Stimulated activated CD4-positive, alpha-beta T cell treated with anti-CD3 and anti-CD28 coated beads, Interleukin-1b, Interleukin-23, amount 100 ng/mL, for 1 hour (primary cell): ENCODE measurements at regions not wholly inside any gene's neighbourhood (a gene's known extent, or its start where the extent isn't known, plus 50 kb on each side); places are given as distances from the start of the nearest gene placed in this dataset.
A peak's percentile ranks its signal among the peaks of the same experiment; 100 is the strongest.

ENCODE experiments used
- DNase-seq, 2 donors: peaks; one replicate each; pipeline ENCODE4 v3.0.0-alpha.2; 2020; ENCODE audit warnings: low read depth in 2 of 2

DNA sequence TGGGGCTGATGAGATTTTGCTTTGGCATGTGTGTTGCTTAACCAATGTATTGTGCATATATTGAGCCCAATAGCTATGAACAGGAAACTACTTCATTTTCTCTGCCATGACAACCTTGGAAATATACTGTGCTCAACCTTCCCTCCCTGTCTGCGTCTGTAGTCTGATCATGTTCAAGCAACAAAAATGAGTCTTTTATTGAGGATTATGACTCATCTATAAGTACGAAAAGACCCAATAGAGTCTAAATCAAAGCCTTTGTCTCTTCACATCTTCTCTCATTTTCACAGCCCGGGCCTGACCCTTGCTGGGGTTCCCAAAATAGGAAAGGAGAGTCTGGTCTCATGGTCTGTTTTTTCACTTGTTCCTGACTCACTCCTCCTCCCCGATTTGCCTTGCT is 158.2 kb downstream of the CAND1 start:
- DNase-seq, result no peak

DNA sequence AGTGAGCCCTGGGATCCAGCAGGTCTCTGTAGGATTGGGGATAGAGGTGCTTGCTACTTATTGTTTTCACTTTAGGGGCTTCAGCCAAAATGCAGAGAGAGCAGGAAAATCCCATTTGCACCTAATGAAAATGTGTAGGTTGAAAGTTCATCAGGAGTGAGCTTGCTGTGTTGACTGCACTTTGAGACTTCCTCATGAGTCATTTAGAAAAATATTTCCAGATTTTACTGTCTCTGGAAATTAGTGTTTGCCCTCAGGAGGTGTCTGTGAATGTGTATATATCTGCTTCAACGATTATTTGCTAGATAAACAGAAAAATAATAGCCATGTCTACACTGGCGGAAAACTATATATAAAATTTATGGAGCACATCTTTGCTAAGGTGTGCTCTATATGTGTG is 159.3 kb downstream of the CAND1 start:
- DNase-seq, result no peak

DNA sequence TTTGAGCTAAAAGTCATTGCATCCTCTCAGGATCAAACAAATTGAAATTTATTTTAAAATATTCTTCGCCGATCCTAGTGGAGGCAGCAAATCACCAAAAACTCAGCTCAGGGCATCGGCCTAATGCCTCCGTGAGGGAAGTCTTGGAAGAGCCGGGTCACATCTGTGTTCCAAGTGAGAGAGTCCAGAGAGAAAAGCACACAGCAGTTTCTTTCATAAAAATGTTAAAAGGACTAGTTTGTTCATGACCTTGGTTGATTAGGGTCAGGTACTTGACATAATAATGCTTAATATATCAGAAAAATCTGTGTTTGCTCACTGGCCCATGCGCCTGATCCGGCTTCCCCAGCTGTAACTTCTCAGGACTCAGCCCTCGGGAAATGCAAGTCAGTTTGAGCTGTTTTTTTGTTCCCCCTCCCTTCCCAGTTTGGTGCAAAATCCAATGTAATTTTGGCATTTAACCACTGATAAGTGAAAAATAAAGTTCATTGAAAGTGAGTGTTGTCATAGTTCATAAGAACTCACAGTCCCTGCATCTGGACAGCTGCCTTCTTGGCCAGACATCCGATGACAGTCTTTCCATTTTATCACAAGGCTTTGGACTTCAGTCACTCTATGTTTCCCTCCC is 161.7 kb downstream of the CAND1 start:
- no peak for DNase-seq

DNA sequence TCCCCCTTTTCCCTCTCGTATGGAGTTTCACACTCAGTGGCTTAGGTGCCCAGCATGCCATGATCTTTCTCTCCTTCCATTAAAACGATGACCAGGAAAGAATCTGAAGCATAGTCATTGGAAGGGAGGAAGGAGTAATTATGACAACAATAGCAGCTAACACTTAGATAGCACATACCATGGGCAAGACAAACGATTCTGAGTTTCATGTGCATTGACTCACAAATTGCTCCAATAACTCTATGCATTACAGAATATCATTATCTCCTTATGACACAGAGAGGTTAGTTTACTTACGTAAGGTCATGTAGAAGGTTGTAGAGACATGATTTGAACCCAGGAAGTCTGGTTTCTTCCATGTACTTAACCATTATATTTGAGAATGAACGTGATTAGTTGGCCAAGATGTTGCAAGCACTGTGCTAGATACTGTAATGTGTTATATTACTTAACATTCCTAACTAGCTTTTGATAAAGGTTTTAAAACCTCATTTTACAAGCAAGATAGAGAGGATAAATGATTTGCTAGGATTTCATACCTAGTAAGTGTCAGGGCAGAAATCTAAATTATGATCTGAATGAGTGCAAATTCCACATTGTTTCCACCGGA is 162.4 kb downstream of the CAND1 start:
- no peak for DNase-seq

DNA sequence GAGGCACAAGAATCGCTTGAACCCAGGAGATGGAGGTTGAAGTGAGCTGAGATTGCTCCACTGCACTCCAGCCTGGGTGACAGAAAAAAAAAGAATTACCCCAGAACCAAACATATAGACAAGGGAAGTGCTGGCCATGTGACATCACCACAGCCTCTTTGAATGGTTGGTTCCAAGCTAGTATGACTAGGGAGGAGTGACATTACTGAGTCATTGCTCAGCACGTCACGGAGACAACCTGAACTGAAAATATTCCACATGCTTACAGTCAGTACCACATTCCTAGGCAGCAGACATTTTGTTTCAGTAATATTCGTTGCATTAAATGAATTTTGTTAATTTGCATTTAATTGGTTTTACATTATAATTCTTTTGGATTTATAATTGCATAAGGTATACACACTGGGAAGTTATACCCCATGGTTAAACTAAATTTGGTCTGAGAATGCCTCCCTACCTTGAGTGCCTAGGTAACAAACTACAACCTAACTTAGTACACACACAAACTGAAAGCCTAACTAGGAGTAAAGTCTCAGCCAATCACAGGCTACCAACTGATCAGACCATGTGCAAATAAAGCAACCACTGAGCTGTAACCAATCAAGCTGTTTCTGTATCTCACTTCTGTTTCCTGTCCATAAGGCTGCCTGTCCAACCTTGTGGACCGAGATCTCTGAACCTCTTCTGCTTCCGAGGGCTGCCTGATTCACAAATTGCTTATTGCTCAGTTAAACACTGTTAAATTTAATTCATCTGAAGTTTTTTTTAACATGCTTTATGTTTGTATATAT is 164.4 kb downstream of the CAND1 start:
- DNase-seq, result no peak

DNA sequence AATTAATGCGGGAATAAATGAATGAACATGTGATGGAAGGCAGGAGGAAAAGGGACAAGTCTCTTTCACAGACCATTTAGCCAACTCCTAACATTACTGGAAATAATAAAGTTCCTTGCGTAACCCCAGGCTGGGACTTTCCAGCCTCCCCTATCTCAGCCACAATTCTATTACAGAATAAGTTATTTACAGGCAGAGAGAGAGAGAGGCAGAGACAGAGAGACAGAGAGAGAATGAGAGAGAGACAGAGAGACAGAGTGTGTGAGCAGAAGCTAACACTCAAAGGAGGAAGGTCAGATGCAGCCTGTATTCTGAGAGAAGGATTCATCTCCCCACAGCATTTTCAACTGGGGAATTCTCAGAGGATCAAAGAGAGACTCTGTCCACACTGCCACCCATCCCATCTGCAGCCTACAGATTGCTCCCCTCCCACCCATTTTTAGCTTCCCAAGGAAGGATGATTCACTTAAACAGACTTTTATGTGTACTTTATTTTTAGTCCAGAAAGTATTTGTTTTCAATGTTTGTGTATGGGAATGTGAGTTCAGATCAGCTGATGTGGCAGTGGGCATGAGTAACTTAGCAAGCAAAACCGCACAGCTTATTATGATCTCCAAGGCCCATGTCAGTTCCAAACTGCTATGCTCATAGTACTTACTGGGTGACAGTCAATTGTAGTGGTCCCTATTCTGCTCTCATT is 165.7 kb downstream of the CAND1 start:
- DNase-seq, result no peak

DNA sequence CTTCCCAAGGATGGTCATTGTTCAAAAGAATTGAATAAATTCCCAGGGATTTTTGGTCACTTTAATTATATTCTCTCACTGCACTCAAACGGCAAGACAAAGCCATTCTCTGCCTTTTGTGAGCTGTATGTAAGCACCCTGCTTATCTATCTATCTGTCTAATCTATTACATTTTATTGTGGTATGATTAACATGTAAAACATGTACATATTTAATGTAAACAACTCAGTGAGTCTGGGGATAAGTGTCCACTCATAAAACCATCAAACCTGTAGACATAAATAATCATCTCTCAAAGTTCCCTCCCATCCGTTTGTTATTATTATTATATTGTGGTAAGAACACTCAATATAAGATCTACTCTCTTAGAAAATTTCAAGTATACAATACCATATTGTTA is 167.1 kb downstream of the CAND1 start:
- DNase-seq, result no peak

DNA sequence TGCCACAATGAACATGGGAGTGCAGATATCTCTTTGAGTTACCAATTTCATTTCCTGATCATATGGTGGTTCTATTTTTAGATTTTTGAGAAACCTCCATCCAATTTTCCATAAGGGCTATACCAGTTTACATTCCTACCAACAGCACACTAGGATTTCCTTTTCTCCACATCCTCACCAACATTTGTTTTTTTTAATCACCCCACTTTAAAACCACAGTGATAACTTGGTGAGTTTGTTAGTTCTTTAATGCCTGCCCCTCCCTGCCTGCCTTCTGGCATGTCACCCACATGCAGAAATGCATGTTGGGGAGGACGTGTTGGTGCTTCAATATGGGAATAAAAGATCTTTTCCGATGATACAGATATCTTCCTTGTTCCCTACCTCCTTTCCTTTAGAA is 167.9 kb downstream of the CAND1 start:
- DNase-seq, result no peak

DNA sequence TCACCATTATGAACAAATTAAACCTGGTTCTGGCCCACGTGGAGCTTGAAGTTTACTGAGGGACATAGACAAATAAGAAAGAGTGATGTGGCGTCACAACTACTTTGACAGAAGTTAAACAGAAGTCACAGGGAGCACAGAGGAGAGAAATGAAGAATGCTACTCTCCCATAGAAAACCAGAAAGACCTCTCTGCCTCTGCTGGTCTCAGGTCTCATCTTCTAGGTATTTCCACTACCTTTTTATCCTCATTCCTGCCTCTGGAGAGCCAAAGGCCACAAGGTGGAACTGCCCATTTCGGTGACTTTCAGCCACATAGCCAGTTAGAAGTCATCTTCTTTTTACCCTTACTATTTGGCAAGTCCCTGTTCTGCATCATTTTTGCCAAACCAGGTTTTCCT is 170.5 kb downstream of the CAND1 start:
- no peak for DNase-seq

DNA sequence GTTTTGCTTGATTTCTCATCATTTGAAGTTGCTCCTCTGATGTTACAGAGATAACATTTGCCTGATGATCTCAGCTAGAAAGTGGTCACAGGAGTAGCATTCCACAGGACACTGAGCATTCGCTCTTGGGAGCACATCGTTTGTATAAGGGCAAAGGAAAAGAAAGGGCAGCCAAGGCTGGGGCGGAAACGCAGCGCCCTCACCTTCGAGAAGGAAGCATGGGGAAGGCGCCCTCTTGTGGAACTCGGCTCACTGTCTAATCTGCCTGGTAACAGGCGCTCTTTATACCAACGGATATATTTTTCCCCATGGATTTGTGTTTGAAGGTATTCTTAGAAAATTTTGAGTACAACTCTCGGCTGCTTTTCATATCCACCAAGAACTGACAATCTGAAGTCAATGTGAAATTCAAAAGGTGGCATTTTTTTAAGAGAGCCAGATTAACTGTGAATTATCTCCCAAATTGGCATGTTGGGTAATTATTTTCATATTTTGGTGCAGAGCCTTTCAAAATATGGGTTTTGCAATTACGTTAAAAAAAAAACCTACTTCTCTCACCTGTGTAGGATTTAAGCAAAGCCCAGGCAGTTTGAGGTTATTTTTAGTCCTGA is 172.7 kb downstream of the CAND1 start:
- peak; percentile 27 to 54 for DNase-seq

DNA sequence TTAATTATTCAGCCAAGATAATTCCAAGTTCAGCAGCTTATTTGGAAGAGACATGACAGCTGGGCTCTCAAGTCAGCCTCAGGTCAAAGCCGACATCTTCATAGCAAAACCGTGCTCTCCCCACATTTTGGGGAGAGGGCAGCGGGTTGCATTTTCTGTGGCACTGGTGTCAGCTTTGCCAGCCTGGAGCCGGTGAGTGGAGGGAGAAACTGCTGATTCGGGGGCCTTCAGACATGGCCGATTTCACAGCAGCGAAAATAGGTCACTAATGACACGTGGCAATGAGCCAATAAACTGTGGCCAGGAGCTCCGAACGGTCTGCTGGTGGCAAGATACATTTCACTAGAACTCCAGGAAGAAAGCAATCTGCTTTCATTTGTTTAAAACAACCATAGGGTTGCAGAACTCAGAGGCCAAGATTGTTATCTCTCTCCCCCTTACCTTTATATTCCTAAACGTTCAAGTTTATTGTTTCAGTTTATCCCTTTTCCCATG is 173.2 kb downstream of the CAND1 start:
- DNase-seq, result no peak

DNA sequence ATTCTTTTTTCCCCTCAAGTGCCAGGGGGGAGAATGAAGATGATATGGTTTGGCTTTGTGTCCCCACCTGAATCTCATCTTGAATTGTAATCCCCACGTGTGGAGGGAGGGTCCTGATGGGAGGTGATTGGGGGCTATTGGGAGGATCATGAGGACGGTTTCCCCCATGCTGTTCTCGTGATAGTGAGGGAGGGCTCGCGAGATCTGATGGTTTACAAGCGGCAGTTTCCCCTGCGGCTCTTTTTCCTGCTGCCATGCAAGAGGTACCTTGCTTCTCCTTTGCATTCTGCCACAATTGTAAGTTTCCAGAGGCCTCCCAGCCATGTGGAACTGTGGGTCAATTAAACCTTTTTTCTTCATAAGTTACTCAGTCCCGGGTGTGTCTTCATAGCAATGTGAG is 173.7 kb downstream of the CAND1 start:
- no peak for DNase-seq

DNA sequence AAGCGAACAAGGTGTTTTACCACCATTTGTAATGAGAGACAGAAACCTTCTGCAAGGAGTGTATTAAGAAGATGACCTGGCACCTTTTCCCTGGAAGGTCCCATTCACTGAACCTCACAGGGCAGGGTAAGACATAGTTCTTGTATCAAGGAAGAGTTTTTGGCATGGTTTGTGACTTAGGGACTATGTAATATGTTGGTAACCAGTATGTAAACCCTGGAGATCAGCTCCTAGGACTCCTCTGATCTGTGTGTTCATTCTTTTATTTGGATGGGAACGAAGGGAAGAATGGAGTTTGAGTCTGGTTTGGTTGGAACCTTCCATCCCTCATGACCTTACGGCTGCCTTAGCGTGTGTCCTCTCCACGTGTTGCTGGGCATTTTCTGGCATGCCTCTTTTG is 175.4 kb downstream of the CAND1 start:
- DNase-seq, result no peak

DNA sequence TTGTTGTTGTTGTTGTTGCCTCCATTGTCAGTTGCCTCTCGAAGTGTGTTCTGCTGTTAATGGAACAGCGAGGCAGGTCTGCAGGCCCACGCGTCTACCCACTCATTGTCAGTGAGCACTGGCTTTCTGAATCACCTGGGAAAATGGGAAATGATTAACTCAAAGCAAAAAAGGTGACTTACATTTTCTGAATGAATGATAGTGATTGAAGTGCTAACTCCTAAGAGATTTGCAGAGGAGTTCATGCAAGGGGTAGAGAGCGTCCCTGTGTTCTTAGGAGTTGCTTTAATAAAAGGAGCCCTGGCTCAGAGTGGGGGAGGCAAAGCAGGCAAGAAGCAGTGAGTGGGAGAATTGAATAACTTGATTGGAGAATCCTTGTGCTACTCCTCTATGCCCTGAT is 177.6 kb downstream of the CAND1 start:
- DNase-seq, result no peak

DNA sequence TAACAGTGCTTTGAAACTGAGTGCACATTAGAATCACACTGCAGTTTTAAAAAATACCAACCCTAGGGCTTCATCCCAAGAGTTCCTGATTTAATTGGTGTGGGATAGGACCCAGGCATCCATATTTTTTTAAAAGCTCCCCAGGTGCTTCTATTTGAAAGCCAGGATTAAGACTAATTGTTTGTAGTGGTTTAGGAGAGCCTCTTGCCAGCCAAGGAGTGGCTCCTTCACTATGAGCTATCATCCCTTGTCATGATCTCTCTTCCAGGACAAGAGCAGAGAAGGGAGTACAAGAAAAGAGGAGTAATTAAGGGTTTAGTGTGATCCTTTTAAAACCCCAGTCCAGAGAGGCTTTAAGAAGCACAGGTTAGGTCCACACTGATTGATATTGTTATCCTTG is 178.0 kb downstream of the CAND1 start:
- no peak for DNase-seq

DNA sequence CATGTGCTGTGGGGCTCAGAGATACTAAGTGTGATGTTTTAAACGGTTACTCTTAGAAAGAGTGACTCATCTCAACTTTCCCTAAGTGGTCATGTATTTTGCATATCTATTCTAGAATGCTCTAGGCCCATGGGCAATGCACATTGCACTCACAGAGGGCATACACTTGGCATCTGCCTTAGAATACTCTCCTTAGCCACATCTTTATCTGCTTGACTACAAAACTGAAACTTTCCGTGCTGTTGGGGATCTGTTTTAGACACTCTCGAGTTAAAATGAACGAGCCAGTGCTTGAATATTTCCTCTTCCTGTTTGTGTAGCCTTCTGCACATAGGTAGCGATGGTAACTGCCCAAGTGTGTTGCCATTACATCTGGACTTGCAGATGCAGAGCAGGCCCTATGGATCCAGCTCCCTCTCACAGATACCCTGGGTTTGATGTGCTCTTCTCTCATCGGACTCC is 180.5 kb downstream of the CAND1 start:
- no peak for DNase-seq

DNA sequence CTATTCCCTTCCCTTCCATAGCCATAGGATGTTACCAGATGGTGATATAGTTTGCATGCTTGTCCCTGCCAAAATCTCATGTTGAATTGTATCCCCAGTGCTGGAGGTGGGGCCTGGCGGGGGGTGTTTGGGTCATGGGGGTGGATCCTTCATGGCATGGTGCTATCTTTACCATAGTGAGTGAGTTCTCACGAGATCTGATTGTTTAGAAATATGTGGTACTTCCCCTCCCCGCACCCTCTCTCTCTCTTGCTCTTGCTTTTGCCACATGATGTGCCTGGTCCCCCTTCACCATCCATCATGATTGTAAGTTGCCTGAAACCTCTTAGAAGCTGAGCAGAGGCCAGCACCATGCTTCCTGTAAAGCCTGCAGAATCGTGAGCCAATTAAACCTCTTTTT is 181.3 kb downstream of the CAND1 start:
- DNase-seq, result no peak

DNA sequence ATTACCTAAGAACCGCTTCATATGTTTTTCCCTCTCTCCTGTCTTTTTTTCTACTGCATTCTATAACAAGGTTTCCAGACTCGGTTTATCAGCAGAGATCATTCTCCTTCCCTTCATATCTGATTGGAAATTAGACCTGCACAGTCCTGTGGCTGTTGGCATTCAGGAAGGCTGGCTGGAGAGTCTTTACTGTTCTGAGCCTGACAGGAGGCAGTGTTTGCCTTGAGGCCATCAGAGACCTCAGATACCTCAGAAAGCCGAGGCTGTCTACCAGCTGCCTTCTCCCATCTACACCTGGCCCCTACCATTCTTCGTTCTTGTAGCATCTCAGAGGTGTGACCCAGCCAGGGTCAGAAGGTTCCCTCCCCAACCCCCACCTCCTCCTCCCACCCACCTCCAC is 182.0 kb downstream of the CAND1 start:
- no peak for DNase-seq

DNA sequence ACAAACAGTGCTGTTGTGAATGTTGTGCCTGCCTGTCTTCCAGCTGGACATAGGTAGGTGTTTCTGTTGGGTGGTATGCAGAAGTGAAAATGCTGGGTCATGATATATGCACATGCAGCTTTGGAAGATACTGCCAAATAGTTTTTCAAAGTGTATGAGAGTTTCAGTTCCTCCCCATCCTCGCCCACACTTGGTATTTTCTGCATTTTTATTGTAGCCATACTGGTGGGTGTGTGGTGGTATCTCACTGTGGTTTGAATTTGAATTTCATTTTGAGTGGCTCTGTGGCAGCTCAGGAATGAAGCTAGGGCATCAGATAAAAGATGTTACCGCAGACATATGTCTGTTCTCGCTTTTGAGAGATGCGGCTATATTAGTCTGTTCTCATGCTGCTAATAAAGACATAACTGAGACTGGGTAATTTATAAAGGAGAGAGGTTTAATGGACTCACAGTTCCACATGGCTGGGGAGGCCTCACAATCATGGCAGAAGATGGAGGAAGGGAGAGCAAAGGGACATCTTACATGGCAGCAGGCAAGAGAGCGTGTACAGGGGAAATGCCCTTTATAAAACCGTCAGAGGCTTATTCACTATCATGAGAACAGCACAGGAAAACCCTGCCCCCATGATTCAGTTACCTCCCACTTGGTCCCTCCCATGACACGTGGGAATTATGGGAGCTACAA is 183.1 kb downstream of the CAND1 start:
- no peak for DNase-seq

DNA sequence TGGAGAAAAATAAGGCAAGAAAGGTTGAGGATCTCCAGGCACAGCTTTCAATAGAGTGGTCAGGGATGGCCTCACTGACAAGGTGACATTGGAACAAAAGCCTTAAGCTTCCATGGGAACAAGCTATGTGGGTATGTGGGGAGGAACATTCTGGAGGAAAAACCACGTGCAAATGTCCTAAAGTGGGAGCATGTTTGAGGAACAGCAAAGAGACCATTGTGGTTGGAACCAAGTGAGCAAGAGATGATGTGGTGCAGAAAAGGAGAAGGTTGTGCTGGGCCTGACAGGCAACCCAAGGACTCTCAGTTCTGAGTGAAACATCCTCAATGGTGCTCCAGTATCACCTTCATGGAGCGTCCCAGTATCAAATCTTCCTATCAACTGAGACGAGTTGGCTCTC is 184.0 kb downstream of the CAND1 start:
- no peak for DNase-seq

DNA sequence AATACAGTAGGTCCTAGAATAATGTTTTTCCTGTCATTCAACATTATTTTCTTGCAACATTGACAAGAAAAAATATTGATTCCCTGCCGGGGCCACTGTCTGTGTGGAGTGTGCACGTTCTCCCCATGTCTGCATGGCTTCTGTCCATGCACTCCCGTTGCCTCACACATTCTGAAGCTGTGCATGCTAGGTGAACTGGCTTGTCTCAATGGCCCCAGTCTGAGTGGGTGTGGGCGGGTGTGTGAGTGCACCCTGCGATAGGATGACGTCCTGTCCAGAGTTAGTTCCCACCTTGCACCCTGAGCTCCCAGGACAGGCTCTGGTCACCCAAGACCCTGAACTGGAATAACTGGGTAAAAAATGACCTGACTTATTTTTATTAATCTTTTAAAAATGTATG is 186.1 kb downstream of the CAND1 start:
- DNase-seq, result no peak
